Lung (tissue), 11 donors: ENCODE measurements at regions not wholly inside any gene's neighbourhood (a gene's known extent, or its start where the extent isn't known, plus 50 kb on each side); places are given as distances from the start of the nearest gene placed in this dataset.

Experiments
- ATAC-seq: fragments of 200-7000 bp; cut with Tn5 transposase; one replicate; pipeline ENCODE4 v1.9.1; 2020; ENCODE audit warnings: moderate number of reproducible peaks; ENCODE audit not compliant: insufficient read depth, low FRiP score
- DNase-seq, 3 donors: peaks; one replicate each; pipeline ENCODE4 v3.0.0-alpha.2; 2013 to 2017
- H3K27ac ChIP-seq, 2 donors: one replicate each; pipeline ENCODE4 v1.5.1; 2013; ENCODE audit warnings: mild to moderate bottlenecking in 2 of 2, moderate library complexity in 2 of 2, control low read depth in 1 of 2, inconsistent platforms in 1 of 2, low read depth in 1 of 2, low read length in 1 of 2
- H3K27me3 ChIP-seq, 3 donors: one replicate each; pipeline ENCODE4 v1.5.1; 2013; ENCODE audit warnings: low read length in 2 of 3; ENCODE audit not compliant: control insufficient read depth in 3 of 3, insufficient read depth in 3 of 3
- H3K36me3 ChIP-seq, 4 donors: one replicate each; pipeline ENCODE4 v1.5.1; 2013; ENCODE audit warnings: low read length in 4 of 4, mild to moderate bottlenecking in 1 of 4, moderate library complexity in 1 of 4; ENCODE audit not compliant: control insufficient read depth in 4 of 4, insufficient read depth in 4 of 4
- H3K4me1 ChIP-seq, 5 donors: one replicate each; pipeline ENCODE4 v1.5.1; 2013; ENCODE audit warnings: low read length in 5 of 5, mild to moderate bottlenecking in 2 of 5, moderate library complexity in 1 of 5; ENCODE audit not compliant: control insufficient read depth in 5 of 5, insufficient read depth in 5 of 5
- H3K4me3 ChIP-seq: one replicate; pipeline ENCODE4 v1.5.1; 2013; ENCODE audit warnings: mild to moderate bottlenecking, control low read depth, moderate library complexity
- H3K9ac ChIP-seq, 2 donors: one replicate each; pipeline ENCODE4 v1.5.1; 2013; ENCODE audit warnings: low read length in 2 of 2, control low read depth in 1 of 2; ENCODE audit not compliant: insufficient read depth in 1 of 2
- H3K9me3 ChIP-seq, 4 donors: one replicate each; pipeline ENCODE4 v1.5.1; 2013; ENCODE audit warnings: low read length in 3 of 4, mild to moderate bottlenecking in 1 of 4, moderate library complexity in 1 of 4; ENCODE audit not compliant: control insufficient read depth in 4 of 4, insufficient read depth in 3 of 4
- CTCF ChIP-seq: IDR thresholded peaks from 2 replicates; pipeline ENCODE4 v1.5.1; 2012; ENCODE audit warnings: mild to moderate bottlenecking; ENCODE audit errors: control extremely low read depth, extremely low read depth
- WGBS, 2 donors: extraction: QIAGEN DNeasy Blood & Tissue Kit; methylation state at CpG; one replicate each; pipeline ENCODE4 v1.1.7; 2013; 5-methylcytosine and 5-hydroxymethylcytosine counted together
- donor health status: control.
- donor health status: control.
- donor health status: Bipolar disorder and iron deficiency.
- donor health status: healthy.
- donor health status: DM: yes; HTN: yes; CAD: no.

DNA sequence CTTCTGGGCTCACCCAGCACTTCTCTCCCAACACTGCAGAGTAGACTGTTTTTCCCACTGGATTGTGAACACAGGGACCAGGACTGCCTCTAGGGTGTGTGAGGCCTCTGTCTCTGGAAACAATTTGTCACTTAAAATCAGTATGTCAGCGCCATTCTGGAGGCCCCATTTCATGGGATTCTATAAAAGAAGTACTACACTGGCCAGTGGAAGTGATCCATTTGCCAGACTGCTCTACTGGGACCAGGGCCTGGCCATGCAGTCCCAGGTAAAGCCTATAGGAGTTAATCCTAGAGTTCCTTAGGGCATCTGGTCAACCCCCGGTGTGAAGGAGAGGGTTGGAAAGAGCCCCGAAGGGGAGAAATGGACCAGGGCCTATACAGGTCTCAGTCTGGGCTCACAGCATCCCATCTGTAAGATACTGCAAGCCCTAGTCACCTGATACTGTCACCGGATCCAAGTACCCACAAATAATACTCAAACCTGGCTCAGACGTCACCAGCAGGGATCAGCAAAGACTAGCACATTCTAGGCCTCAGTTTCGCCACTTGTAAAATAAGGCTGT, 245.0 kb downstream of the FOXD2 start:
- Histone ChIP-seq H3K4me1 (peaks cover 0 to 7% (median 0%) of the 10 kb centered on the region in 5 donors), H3K9ac (no peak overlapping the region), H3K27ac (no peak overlapping the region), H3K27me3 (no peaks in the 10 kb centered on the region), H3K4me3 (no peak overlapping the region), H3K36me3 (no peaks in the 10 kb centered on the region), H3K9me3 (no peaks in the 10 kb centered on the region)
- no peak for DNase-seq
- TF ChIP-seq CTCF: no peak
- 90 to 93% methylated on average over 6 of the region's 6 CpGs for WGBS, 2 donors
- ATAC-seq: no peak

- Histone ChIP-seq H3K27me3 (no peaks in the 10 kb centered on the region), H3K4me3 (no peak overlapping the region), H3K27ac (no peak overlapping the region), H3K9me3 (no peaks in the 10 kb centered on the region), H3K4me1 (peaks cover 0 to 12% (median 0%) of the 10 kb centered on the region in 5 donors), H3K9ac (no peak overlapping the region), H3K36me3 (no peaks in the 10 kb centered on the region)
- WGBS, 2 donors: 97 to 98% methylated on average over 3 of the region's 3 CpGs
- TF ChIP-seq CTCF: no peak
- ATAC-seq (no peak), DNase-seq (no peak)
Observed at GRCh38 chr1:47683401-47683800, 245.6 kb downstream of the FOXD2 start.

DNA sequence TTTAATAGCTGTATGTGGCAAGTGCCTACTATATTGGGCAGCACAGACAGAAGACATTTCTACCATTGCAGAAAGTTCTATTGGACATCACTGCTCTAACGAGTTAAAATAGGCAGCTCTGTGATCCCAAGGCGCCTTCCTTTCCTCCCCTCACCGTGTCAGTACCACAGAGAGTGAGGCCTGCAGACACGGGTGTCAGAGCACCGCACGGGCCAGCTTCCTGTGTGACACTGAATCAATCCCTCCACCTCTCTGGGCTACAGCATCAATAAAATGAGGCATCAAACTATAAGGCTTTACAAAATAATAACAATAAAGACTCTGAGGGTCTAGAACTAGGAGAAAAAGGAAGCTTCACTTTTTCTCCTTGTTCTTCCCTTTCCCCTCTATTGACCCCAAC, 246.7 kb downstream of the FOXD2 start:
- Histone ChIP-seq H3K4me3 (no peak overlapping the region), H3K9ac (no peak overlapping the region), H3K36me3 (no peaks in the 10 kb centered on the region), H3K9me3 (no peaks in the 10 kb centered on the region), H3K4me1 (peaks cover 0 to 17% (median 0%) of the 10 kb centered on the region in 5 donors), H3K27ac (no peak overlapping the region), H3K27me3 (no peaks in the 10 kb centered on the region)
- ATAC-seq: no peak
- no peak for DNase-seq
- TF ChIP-seq CTCF: no peak
- WGBS, 2 donors: 88 to 92% methylated on average over 6 of the region's 6 CpGs
